Urinary bladder (tissue), 3 donors: ENCODE measurements at regions not wholly inside any gene's neighbourhood (a gene's known extent, or its start where the extent isn't known, plus 50 kb on each side); places are given as distances from the start of the nearest gene placed in this dataset.

Experiments
- DNase-seq: peaks from one replicate; pipeline ENCODE4 v3.0.0-alpha.2; 2015; ENCODE audit errors: extremely low spot score
- H3K27ac ChIP-seq: one replicate; pipeline ENCODE4 v1.5.1; 2013; ENCODE audit warnings: low read depth, mild to moderate bottlenecking, moderate library complexity
- H3K36me3 ChIP-seq: one replicate; pipeline ENCODE4 v1.6.1; 2013; ENCODE audit warnings: mild to moderate bottlenecking, moderate library complexity; ENCODE audit not compliant: insufficient read depth
- H3K4me1 ChIP-seq: one replicate; pipeline ENCODE4 v1.6.1; 2013; ENCODE audit warnings: mild to moderate bottlenecking, moderate library complexity; ENCODE audit not compliant: insufficient read depth
- H3K4me3 ChIP-seq: one replicate; pipeline ENCODE4 v1.5.1; 2013; ENCODE audit warnings: low read depth, low read length
- WGBS: extraction: QIAGEN DNeasy Blood & Tissue Kit; methylation state at CpG from one replicate; pipeline ENCODE4 v1.1.7; 2013; 5-methylcytosine and 5-hydroxymethylcytosine counted together
- donor health status: healthy with polysubstance abuse.
- donor health status: healthy.

DNA sequence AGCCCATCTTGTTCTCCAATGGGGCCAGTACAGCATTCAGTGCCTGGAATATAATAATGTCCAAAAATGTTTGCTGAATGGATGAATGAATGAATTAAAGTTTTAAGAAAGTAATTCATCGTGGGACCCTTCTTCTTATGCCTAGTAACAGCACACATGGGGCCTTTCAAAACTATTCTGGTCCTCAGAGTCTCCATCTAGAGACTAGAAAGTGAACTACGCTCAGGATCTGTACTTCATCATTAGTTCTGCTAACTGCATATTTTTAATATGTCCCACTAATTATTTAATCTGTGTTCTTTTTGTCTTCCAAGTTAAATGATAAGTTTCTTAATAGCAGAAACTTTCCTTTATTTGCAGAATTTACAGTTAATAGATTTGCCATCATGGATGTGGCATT is 172.5 kb downstream of the SMAD2 start:
- no peak overlapping the region for H3K27ac ChIP-seq
- H3K4me3 ChIP-seq, result no peak overlapping the region
- H3K4me1 ChIP-seq, result no peaks in the 10 kb centered on the region
- 69% methylated on average over 2 of the region's 2 CpGs for WGBS
- DNase-seq, result no peak
- H3K36me3 ChIP-seq, result no peaks in the 10 kb centered on the region

DNA sequence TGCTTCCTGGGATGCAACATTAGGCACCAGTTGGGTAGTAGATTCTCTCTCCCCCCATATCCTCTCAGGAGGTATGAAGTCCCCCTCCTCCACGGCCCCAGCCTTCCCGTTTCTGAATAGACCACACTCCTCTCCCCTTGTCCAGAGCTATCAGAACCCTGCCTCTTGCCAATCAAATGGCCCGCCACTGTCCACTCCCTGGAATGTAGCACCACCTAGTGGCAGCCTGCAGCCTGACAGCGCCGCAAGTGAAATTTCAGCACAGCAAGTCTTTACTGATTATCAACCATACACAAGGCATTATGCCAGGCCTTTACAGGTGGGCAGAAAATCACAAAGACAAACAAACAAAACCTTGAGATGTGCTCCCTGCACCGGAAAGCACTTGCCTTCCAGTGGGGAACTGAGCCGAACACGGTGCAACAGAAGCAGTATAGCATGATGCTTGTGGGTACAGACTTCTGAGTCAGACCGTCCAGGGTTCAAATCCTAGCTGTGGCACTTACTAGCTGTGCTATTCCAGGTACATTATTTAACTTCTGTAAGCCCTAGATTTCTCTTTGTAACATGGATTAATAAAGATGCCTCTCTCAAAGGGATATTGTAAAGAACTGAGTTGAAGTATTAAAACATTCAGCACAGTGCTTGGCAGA is 174.0 kb downstream of the SMAD2 start:
- Histone ChIP-seq H3K4me3 (no peak overlapping the region), H3K36me3 (no peaks in the 10 kb centered on the region), H3K27ac (no peak overlapping the region), H3K4me1 (no peaks in the 10 kb centered on the region)
- no peak for DNase-seq
- 26% methylated on average over 9 of the region's 9 CpGs for WGBS

- no peak overlapping the region for H3K27ac ChIP-seq
- H3K4me1 ChIP-seq, result no peaks in the 10 kb centered on the region
- DNase-seq, result no peak
- H3K36me3 ChIP-seq, result no peaks in the 10 kb centered on the region
- no peak overlapping the region for H3K4me3 ChIP-seq
- WGBS, result 76% methylated on average over 4 of the region's 4 CpGs
Measured at GRCh38 chr18:47755102-47755456, 175.4 kb downstream of the SMAD2 start.

GRCh38 chr18:47754311-47755101 is 176.0 kb downstream of the SMAD2 start:
- Histone ChIP-seq H3K4me3 (no peak overlapping the region), H3K4me1 (no peaks in the 10 kb centered on the region), H3K27ac (no peak overlapping the region), H3K36me3 (no peaks in the 10 kb centered on the region)
- 47% methylated on average over 29 of the region's 29 CpGs for WGBS
- no peak for DNase-seq

DNA sequence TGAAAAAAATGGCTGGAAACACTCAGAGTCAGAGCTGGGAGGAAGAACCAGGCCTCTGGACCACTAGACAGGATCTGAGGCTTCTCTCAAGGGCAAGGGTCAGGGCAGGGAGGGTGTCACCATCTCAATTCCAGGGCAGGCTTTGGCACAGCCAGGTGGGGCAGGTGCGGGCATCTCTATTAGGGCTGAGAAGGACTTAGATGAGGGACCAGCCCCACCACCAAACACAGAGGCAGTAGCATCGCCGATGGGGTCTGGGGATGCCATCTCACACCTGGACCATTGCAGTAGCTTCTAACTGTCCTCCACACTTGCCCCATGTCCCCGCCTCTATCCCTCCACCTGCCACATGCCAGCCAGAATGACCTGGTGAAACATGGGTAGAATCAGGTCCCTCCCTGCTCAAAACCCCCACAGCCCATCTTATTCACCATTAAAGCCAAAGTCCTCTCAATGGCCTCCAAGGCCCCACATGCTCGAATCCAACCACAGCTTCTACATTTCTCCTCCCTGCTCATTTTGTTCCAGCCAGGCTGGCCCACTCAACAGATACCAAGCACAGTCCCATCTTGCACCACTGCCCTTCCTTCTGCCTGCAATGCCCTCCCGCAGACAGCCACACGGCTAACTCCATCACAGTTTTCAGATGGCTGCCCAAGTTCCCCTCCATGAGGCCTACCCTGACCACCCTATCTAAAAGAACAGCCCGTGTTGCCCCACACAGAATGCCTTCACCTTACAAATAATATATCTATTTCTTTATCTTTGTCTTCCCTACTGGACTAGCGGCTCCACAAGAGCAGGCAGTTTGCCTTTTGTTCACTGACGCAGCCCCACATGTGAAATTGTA is 177.4 kb downstream of the SMAD2 start:
- DNase-seq, result no peak
- WGBS, result 94% methylated on average over 10 of the region's 10 CpGs
- no peaks in the 10 kb centered on the region for H3K36me3 ChIP-seq
- no peaks in the 10 kb centered on the region for H3K4me1 ChIP-seq
- no peak overlapping the region for H3K4me3 ChIP-seq
- no peak overlapping the region for H3K27ac ChIP-seq

DNA sequence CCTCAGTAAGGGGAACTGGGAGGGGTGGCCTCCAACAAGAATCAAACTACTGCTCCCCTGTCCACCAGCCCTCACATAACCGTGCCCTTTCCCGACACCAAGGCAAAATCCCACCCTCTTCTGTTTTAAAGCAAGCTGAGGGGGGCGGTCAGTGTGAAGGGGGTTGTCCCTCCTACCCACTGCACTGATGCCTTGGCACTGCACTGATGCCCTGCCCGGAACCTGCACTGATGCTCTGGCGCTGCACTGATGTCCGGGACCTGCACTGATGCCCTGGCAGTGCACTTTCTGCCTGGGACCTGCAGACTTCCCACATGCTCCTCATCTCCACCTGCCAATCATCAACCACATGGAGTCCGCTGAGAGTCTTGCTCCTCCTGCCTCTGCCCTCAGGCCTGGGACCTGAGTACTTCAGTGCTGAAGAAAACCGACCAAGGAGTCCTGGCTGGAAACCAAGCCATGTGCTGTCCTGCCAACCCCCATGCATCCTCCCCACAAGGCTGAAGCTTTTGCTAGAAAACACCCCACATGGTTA is 179.5 kb downstream of the SMAD2 start:
- H3K4me1 ChIP-seq, result no peaks in the 10 kb centered on the region
- DNase-seq, result no peak
- 78% methylated on average over 8 of the region's 8 CpGs for WGBS
- no peak overlapping the region for H3K27ac ChIP-seq
- H3K4me3 ChIP-seq, result no peak overlapping the region
- H3K36me3 ChIP-seq, result no peaks in the 10 kb centered on the region

GRCh38 chr18:47749600-47749973 is 180.9 kb downstream of the SMAD2 start:
- no peak overlapping the region for H3K4me3 ChIP-seq
- no peak for DNase-seq
- no peaks in the 10 kb centered on the region for H3K4me1 ChIP-seq
- 88% methylated on average over 7 of the region's 7 CpGs for WGBS
- no peak overlapping the region for H3K27ac ChIP-seq
- H3K36me3 ChIP-seq, result no peaks in the 10 kb centered on the region

GRCh38 chr18:47748847-47749599 is 181.4 kb downstream of the SMAD2 start:
- Histone ChIP-seq H3K4me1 (no peaks in the 10 kb centered on the region), H3K4me3 (no peak overlapping the region), H3K36me3 (no peaks in the 10 kb centered on the region), H3K27ac (no peak overlapping the region)
- DNase-seq, result no peak
- 5% methylated on average over 60 of the region's 60 CpGs for WGBS

- Histone ChIP-seq H3K27ac (no peak overlapping the region), H3K4me1 (no peaks in the 10 kb centered on the region), H3K4me3 (no peak overlapping the region), H3K36me3 (no peaks in the 10 kb centered on the region)
- no peak for DNase-seq
- WGBS, result 65% methylated on average over 23 of the region's 23 CpGs
Measured at GRCh38 chr18:47748093-47748796, 182.2 kb downstream of the SMAD2 start.

DNA sequence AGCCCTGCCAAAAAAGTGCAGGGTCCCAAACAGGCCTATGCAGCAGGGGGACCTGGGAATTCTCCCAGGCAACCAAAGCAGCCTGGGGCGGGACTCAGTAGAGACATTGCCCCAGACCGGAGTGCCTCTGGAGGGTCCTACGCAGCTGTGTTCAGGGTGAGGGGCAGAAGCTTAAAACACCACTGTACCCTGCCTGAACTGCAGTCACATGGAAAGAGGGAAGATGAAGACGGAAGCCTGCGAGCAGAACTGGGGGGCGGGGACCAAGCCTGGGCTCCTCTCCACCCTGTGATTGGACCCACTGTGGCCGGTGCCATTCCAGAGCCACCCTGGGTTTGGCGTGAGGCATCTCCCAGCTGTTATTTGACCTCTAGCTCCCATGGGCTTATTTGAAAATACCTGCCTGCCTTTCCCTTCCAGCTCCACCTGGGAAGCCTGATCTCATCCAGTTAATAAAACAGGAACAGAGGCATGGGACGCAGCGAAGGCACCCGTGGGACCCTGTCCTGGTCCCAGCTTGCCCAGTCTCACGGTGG is 183.1 kb downstream of the SMAD2 start:
- DNase-seq, result no peak
- H3K36me3 ChIP-seq, result no peaks in the 10 kb centered on the region
- H3K4me3 ChIP-seq, result no peak overlapping the region
- H3K4me1 ChIP-seq, result no peaks in the 10 kb centered on the region
- WGBS, result 91% methylated on average over 12 of the region's 12 CpGs
- H3K27ac ChIP-seq, result no peak overlapping the region

DNA sequence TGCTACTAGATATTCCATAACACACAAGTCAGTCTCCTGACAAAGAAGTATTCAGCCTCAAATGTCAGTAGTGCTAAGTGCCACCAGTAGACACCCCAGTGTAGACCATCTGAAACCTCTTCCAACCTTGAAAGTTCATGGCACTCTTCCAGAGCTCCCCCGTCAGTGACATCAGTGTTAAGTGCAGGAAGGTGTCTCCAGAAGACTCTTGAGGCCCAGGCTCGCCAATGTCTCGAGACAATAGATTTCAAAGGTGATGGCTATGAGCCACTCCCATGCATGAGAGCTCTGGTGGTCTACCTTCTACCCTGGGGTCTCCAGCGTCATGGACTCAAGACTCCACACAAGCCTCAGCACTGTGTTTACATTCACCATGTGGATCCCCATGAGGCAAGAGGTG is 183.8 kb downstream of the SMAD2 start:
- Histone ChIP-seq H3K4me3 (no peak overlapping the region), H3K4me1 (no peaks in the 10 kb centered on the region), H3K27ac (no peak overlapping the region), H3K36me3 (no peaks in the 10 kb centered on the region)
- 88% methylated on average over 4 of the region's 4 CpGs for WGBS
- no peak for DNase-seq

DNA sequence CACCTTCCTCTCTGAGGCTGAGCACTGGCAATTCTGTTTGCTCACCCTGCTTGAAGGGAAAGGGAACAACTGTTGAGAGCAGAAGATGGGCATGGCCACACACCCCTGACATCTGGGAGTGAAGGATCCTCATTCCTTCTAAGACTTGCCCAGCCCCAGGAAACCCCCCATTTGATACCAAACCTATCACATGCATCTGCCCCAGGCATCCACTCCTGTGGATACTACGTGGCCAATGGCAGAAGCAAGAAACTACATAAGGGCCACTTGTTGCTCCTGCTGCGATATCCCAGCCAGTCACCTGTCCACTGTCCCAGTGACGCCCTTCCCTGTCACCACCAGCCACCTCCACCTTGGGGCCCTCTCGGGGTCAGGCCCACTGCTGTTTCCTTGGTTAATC is 185.2 kb downstream of the SMAD2 start:
- Histone ChIP-seq H3K4me3 (no peak overlapping the region), H3K27ac (no peak overlapping the region), H3K36me3 (no peaks in the 10 kb centered on the region), H3K4me1 (no peaks in the 10 kb centered on the region)
- 90% methylated on average over 4 of the region's 4 CpGs for whole genome bisulfite sequencing
- DNase-seq, result no peak
